Mucosa of descending colon (tissue), 3 donors: ENCODE measurements at regions not wholly inside any gene's neighbourhood (a gene's known extent, or its start where the extent isn't known, plus 50 kb on each side); places are given as distances from the start of the nearest gene placed in this dataset.
A peak's percentile ranks its signal among the peaks of the same experiment; 100 is the strongest.

Experiments used
- ATAC-seq: fragments of 200-7000 bp; cut with Tn5 transposase; one replicate; pipeline ENCODE4 v1.9.1; 2020; ENCODE audit warnings: mild to moderate bottlenecking, moderate library complexity
- DNase-seq, 3 donors: peaks; one replicate each; pipeline ENCODE4 v3.0.0-alpha.2; 2020
- H3K36me3 ChIP-seq: fragments of 200-600 bp; one replicate; pipeline ENCODE4 v1.8.0; 2021; ENCODE audit warnings: low read depth, mild to moderate bottlenecking
- H3K4me1 ChIP-seq: fragments of 200-600 bp; one replicate; pipeline ENCODE4 v1.8.0; 2021; ENCODE audit warnings: low read depth, mild to moderate bottlenecking
- H3K4me3 ChIP-seq: fragments of 200-600 bp; one replicate; pipeline ENCODE4 v1.8.0; 2021; ENCODE audit warnings: mild to moderate bottlenecking
- H3K9me3 ChIP-seq: fragments of 200-600 bp; one replicate; pipeline ENCODE4 v1.8.0; 2021; ENCODE audit warnings: mild to moderate bottlenecking
- intact Hi-C, 2 donors: fragments of 100-400 bp; cut with DNase I in 1 of 2; cut with micrococcal nuclease in 1 of 2; formaldehyde crosslinking; loops; one replicate each; pipeline versions ENCODE4 v1.11.0 to v1.11.1; 2022; cut with DNase I, micrococcal nuclease
- TF ChIP-seq, protein P1 (sequence below): fragments of 200-600 bp; IDR thresholded peaks from one replicate; pipeline ENCODE4 v1.8.0; 2022; ENCODE audit warnings: antibody characterized with exemption, mild to moderate bottlenecking
- donor health status: DM: no; HTN: no; CAD: no; lungs with moderate emphysema.
- donor health status: DM: no; HTN: no; CAD: no.
- donor health status: DM: no; HTN: yes; CAD: no.

DNA sequence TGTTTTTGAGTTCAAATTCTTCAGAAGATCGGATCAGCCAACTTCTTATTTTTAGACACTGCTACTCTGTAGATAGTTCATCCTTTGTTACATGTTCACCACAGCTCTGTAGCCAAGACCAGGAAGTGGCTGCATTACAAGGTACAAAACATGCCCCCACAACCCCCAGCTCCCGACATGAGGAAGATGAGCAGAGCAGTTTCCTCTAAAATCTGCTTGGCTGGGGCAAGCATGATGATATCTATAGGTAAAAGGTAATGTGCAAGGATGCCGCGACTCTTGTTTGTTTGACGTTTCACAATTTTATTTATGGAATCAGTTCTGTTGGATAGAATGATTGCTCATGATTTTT, 126.5 kb upstream of the GRM7 start:
- ATAC-seq (no peak), DNase-seq (no peak)
- H3K4me3 ChIP-seq = no peak overlapping the region
- intact Hi-C loops = no loop called here
- H3K4me1 ChIP-seq = peaks cover 5% of the 10 kb centered on the region
- no peaks in the 10 kb centered on the region for H3K9me3 ChIP-seq
- TF ChIP-seq, protein P1, sequence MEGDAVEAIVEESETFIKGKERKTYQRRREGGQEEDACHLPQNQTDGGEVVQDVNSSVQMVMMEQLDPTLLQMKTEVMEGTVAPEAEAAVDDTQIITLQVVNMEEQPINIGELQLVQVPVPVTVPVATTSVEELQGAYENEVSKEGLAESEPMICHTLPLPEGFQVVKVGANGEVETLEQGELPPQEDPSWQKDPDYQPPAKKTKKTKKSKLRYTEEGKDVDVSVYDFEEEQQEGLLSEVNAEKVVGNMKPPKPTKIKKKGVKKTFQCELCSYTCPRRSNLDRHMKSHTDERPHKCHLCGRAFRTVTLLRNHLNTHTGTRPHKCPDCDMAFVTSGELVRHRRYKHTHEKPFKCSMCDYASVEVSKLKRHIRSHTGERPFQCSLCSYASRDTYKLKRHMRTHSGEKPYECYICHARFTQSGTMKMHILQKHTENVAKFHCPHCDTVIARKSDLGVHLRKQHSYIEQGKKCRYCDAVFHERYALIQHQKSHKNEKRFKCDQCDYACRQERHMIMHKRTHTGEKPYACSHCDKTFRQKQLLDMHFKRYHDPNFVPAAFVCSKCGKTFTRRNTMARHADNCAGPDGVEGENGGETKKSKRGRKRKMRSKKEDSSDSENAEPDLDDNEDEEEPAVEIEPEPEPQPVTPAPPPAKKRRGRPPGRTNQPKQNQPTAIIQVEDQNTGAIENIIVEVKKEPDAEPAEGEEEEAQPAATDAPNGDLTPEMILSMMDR = no peak
- H3K36me3 ChIP-seq = no peaks in the 10 kb centered on the region

DNA sequence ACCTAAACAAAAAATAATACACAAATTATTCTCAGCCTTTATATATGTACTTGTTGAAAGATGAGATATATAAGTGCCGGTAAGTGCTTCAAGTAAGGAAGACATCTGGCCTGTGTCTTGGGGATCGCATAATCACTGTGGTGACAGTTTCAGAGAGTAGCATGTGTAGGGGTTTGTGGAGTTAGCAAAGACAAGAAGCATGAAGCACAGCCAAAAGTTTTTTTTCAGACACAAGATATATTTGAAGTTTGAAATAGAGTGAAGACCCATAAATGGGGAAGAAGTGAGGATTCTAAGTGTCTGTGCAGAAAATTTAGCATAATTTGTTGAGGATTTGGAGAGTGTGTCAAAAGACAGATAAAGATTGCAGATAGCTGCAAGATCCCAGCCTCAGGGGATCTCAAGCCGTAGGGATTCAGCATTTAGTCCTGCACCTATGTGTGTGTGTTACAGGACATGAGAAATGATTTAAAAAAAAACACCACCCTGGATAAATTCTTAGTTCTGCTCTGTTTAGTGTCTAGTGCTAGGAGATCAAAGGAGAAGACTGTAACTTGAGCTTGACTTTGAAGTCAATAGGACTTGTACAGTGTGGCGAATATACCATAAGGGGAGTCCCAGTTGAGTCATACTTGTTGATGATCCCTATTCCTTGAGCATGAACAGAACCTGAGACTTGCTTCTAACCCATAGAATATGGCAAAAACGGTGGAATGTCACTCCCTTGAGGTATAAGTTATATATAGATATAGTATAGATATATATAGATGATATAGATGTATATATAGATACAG, 123.9 kb upstream of the GRM7 start:
- no peak for ATAC-seq
- H3K4me1 ChIP-seq = peaks cover 5% of the 10 kb centered on the region
- no peaks in the 10 kb centered on the region for H3K36me3 ChIP-seq
- intact Hi-C loops = no loop called here
- H3K9me3 ChIP-seq = no peaks in the 10 kb centered on the region
- DNase-seq = no peak
- TF ChIP-seq, protein P1 = no peak
- H3K4me3 ChIP-seq = no peak overlapping the region

DNA sequence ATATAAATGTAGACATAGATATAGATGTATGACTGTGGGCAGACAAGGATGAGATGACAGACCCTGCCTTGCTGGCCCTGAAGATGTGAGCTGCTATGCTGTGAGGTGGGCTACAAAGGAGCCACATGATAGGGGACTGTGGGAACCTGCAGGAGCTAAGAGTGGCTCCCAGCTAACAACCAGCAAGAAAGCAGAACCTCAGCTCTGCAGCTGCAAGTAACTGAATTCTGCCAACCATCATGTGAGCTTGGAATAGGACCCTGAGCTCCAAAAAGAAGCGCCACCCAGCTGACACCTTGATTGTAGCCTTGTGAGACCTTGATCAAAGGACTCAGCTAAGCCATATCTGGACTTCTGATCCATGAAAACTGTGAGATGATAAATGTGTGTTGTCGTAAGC, 123.3 kb upstream of the GRM7 start:
- intact Hi-C loops = no loop called here
- ATAC-seq (no peak), DNase-seq (no peak)
- TF ChIP-seq, protein P1 = no peak
- H3K4me3 ChIP-seq = no peak overlapping the region
- H3K36me3 ChIP-seq = no peaks in the 10 kb centered on the region
- H3K9me3 ChIP-seq = no peaks in the 10 kb centered on the region
- peaks cover 5% of the 10 kb centered on the region for H3K4me1 ChIP-seq

DNA sequence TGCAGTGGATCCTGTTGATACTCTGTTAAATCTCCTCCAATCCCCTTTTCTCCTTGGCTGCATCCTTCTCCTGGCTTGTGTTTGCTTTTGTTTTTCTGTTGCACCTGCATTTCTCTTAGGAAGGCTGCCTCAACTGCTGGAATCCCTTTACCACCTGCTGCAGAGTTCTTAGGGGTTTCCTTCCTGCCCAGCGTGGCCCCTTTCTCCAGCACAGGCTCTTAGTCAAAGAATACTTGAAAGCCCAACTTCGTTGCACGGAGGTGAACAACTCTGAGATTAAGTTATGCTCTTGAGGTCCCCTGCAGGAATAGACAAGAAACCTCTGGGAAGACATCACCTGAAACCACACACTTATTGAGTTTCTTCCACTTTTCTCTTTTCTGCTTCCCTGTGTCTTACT, 121.6 kb upstream of the GRM7 start:
- ATAC-seq (no peak), DNase-seq (no peak)
- intact Hi-C loops = no loop called here
- H3K4me3 ChIP-seq = no peak overlapping the region
- no peaks in the 10 kb centered on the region for H3K36me3 ChIP-seq
- TF ChIP-seq, protein P1 = no peak
- H3K4me1 ChIP-seq = peaks cover 5% of the 10 kb centered on the region
- H3K9me3 ChIP-seq = no peaks in the 10 kb centered on the region

DNA sequence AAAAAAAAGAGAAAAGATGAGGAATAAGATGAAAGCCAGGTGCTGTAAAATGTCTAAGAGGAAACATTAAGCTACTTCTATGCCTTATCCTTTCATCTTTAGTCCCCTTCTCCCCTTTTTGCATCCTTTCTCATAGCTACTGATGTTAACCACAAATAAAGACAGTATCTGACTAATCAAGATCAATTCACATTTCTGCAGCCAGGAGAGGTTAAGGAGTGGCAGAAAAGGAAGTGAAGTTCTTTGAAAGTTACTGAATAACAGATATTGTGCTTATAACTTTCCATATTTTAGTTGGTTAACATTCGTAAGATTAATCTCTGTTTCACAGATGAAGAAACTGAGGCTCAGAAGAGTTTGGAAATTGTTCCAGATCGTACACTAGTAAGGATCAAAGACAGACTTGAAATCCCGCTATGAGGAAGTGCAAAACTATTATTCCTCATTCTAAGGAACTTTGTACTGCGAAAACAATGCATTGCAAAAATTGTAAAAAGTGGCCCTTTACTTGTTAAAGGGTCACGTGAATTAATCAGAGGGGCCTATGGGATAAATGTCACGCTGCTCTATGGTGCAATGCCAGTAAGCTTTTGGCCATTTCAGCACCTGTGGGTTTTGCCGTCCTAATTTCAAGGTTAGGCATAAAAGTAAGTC, 117.7 kb upstream of the GRM7 start:
- peak; percentile 80 for ATAC-seq
- intact Hi-C loops = no loop called here
- DNase-seq = no peak
- no peaks in the 10 kb centered on the region for H3K9me3 ChIP-seq
- TF ChIP-seq, protein P1 = no peak
- H3K36me3 ChIP-seq = no peaks in the 10 kb centered on the region
- no peak overlapping the region for H3K4me3 ChIP-seq
- H3K4me1 ChIP-seq = peaks cover 4% of the 10 kb centered on the region
